GM18502 (cell line): ENCODE measurements at regions not wholly inside any gene's neighbourhood (a gene's known extent, or its start where the extent isn't known, plus 50 kb on each side); places are given as distances from the start of the nearest gene placed in this dataset.
A peak's percentile ranks its signal among the peaks of the same experiment; 100 is the strongest.
"Not testable (repeated sequence)": the region's sequence is repeated elsewhere in the genome, so short reads cannot be mapped to it uniquely, and the experiment has no call there.

Experiments
- ATAC-seq: cut with Tn5 transposase; IDR thresholded peaks from one replicate; pipeline ENCODE4 v1.9.1; 2021; ENCODE audit warnings: mild to moderate bottlenecking; ENCODE audit not compliant: unreplicated experiment, poor library complexity

GRCh38 chr4:154907345-154908045, 126.4 kb downstream of the RBM46 start:
- ATAC-seq = not testable (repeated sequence)

- no peak for ATAC-seq
Measured at GRCh38 chr4:154908168-154908567, 127.1 kb downstream of the RBM46 start.

DNA sequence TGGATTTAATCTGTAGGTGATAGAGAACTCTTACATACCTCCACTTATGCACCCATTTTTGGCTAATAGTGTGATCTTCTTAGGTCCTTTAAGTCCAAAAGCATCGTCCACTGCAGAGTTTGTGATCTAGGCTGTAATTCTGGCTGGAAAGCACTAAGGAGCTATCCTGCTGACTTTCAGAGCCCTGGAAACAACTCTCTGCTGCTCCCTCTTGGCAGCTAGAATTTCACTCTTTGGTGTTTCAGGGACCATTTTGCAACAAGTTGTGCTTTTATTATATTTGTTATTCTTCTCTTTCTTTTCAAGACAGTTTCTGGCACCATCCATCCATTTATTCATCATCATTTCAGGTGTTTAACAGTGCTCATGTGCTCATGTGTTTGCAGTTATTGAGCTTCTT, 130.0 kb downstream of the RBM46 start:
- ATAC-seq = no peak

DNA sequence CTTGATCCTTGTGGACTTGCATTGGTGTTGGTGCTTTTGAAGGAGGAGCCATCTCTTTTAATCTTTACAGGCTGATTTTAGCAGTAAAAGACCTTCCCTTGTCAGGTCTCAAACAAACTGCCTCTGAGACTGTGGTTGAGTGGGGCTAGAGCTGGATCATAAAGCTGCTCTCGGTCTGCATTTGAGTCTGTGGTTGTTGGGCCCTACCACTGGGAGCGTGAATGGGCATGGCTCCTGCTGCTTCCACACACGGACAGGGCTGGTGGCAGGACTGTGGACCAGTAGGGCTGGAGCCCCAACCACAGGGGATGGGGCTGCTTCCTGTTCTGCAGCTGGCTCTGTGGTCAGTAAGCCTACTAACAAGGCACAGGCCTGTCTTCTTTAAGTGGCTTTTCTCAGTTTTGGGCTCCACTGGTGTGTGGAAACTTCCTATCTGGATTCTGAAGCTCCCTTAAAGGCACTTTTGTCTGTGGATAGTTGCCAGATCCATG, 130.6 kb downstream of the RBM46 start:
- ATAC-seq = no peak

DNA sequence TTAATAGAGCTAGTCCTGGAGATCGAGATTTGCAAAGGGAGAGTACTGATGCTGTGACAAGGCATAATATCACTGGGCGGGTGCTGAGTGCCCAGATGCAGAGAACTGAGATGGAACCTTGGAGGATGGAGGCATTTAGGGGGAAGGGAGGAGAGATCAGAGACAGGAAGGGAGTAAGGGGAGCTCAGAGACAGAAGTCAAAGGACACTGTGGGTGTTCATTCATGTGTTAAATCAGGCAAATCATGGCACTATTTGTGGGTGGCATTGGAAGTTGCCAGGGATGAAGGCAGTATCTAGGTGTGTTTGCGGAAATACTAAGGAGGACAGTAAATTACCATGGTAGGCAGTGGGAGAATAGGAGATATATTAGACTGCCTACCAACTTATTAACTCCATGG, 135.0 kb downstream of the RBM46 start:
- no peak for ATAC-seq

GRCh38 chr4:154927126-154927680, 146.1 kb downstream of the RBM46 start:
- ATAC-seq = no peak

GRCh38 chr4:154928640-154929257, 147.7 kb downstream of the RBM46 start:
- no peak for ATAC-seq

DNA sequence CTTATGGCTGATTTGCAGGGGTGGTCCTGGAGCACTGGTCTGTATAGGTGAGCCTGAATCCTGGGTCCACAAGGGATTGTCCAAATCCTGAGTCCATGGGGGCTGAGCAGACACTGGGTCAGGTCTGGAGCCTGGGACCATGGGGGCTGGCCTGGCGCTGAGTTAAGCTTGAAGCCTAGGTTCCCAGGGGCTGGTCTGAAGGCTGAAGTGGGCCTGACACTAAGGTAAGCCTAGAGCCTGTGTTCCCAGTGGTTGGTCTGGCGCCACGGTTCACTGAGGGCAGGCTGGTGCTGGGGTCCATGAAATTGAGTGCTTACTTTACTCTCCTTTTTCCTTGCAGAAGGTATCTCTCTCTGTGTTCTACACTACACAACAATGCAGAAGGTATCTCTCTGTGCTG, 155.8 kb downstream of the RBM46 start:
- no peak for ATAC-seq

- no peak for ATAC-seq
Measured at GRCh38 chr4:154939851-154940250, 158.8 kb downstream of the RBM46 start.

GRCh38 chr4:154942176-154942575, 161.1 kb downstream of the RBM46 start:
- no peak for ATAC-seq

DNA sequence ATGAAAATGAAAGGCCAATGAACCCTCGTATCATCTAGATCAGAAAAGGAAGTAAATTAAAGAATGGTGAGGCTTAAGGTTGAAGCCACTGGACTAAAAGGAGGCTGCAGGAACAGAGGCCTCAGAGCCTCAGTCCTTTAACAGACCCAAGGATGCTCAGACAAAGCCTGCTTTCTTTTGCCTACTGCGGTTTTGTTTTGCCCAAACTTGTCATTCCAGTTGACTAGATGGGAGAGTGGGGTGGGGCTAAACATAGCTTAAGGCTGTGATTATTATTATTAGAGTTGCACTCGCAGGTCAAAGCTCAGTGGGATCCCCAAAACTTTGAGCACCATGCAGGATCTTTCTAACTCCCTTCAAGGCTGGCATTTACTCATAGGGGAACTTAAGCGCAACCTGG, 163.9 kb downstream of the RBM46 start:
- no peak for ATAC-seq

DNA sequence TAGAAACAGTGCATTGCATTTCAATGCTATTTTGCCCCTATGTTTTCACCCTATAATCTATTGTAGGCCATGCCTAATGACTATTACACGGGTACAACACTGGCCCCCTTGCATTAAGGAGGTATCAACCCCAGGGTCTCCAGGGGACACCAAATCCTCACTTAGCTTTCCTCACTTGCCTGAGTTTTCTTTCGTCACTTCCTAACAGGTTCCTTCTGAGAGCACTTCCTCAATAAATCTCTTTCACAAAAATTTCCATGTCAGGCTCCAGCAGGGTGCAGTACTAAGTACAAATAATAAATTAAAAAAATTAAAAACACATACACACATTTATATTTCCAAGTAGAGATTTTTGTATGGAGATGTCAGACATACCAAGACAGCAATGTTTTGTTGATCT, 165.0 kb downstream of the RBM46 start:
- ATAC-seq = no peak

- ATAC-seq = peak; percentile 41
Measured at GRCh38 chr4:154953691-154954090, 172.6 kb downstream of the RBM46 start.

GRCh38 chr4:154954117-154954516, 173.0 kb downstream of the RBM46 start:
- ATAC-seq = peak; percentile 54

- ATAC-seq = no peak
Measured at GRCh38 chr4:154958121-154958520, 177.0 kb downstream of the RBM46 start.

DNA sequence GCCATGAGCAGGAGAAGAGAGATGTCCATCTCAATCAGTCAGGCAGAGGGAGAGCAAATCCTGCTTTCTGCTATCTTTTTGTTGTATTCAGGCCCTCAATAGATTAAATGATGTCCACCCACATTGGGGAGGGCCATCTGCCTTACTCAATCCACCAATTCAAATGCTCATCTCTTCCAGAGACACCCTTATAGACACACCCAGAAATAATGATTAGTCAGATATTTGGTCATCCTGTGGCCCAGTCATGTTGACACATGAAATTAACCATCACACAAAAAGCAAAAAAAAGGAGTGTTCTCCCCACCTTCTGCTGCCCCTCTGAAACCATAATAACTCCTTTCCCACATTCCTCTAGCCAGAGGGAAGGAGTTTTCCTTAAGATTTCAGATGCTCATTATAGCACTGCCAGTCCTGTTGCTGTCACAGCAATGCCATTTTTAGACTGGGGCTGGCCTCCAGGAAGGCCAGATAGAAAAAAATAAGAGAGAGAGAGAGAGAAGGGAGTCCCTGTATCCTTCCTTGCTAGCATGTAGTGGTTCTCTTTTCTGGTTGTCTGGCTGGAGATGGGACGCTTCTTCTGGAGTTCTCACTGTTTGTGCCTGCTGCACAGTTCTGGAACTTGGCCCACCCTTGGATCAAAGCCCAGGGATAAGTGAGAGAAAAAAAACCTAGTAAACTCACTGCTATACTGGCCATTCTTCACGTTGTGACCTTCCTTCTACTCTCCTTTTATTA, 177.7 kb downstream of the RBM46 start:
- ATAC-seq = no peak

DNA sequence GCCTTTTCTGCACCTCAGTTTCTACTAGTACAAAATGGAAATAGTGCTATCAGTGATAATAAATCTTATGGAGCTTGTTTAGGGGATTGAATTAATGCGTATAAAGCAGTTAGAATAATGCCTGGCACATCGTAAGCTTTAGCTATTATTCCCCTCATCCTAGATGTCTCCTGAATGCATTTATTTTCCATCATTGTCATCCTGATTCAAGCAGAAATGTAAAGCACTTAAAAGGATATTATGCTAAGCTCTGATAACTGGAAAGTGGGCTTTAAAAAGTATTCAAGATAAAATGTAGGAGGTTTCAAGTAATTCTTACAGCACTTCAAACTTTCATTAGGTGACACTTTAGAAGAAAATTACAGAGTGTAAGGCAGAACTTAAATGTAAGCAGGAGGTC, 178.7 kb downstream of the RBM46 start:
- no peak for ATAC-seq

DNA sequence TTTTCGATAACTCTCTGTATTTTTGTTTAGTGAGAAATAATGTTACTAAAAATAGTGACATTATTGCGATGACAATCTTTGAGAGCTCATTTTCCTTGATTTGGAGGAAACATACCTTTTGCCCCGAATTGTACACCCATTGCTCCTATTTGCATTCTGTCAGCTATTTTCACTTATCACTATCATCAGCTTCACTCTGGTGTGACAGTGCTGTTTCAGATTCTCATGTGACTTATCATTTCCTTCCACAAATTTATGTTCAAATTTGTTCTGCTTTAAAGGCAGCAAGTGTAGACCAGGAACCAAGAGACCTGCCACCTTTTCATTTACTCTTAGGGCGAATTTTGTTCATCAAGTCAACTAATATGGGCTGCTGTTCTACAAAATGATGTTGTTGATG, 179.4 kb downstream of the RBM46 start:
- peak; percentile 46 for ATAC-seq

DNA sequence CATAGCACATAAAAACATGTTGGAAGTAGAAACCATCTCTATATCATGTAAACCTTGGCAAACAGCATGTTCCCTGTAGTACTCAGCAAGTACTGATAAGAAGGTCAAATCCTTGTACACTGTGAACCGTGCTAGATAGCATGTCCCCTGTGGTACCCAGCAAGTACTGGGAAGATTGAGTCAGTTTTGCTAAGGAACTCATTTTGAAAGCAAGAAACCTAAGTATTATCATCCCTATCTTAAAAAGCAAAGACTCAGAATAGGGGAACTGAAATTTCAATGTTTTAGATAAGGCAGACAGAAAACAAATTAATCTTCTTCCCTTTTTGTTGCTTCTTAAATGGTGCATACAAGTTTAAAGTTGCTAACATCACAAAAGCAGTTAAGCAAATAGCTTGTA, 180.2 kb downstream of the RBM46 start:
- ATAC-seq = peak; percentile 98

GRCh38 chr4:154973244-154974035, 192.4 kb downstream of the RBM46 start:
- ATAC-seq = no peak
